ENCODE measurements at regions not wholly inside any gene's neighbourhood (a gene's known extent, or its start where the extent isn't known, plus 50 kb on each side); places are given as distances from the start of the nearest gene placed in this dataset.

DNA sequence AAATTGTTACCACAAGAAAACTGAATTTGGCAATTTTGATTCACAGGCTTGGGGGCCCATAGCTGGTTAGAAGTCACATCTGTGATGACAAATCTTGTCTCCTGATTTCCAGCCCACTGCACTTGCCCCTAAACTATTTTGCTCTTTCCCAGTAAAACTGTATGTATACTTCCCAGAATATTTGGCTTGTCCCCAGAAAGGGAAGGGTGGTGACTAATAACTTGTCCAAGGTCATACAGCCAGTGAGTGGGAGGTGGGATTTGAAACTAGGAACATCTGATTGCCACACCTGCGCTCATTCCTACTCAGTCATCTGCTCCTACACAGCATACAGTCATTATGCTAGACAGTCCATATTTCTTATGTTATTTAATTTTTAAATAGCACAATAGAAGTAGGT lies 304.5 kb downstream of the SDHAF3 start:
- CTCF ChIA-PET: no interaction called here
- Mint-ChIP-seq H3K4me3 (no peak overlapping the region), H3K36me3 (peaks cover 5% of the 10 kb centered on the region; the same call in 1 of the 2 replicates), H3K4me1 (no peaks in the 10 kb centered on the region), H3K9me3 (peaks cover 18% of the 10 kb centered on the region), H3K27me3 (ENCODE audit: low read depth) (no peaks in the 10 kb centered on the region; the same call in 1 of the 2 replicates), H3K27ac (no peak overlapping the region)
- TF ChIP-seq ZNF263 (CRISPR knock-in tag; IDR thresholded peaks at IDR 0.05; ENCODE audit: low read depth) (no peak), OVOL2 (CRISPR knock-in tag; IDR thresholded peaks at IDR 0.05; ENCODE audit: borderline replicate concordance) (no peak), SOX15 (CRISPR knock-in tag; IDR thresholded peaks at IDR 0.05) (no peak)
- TF ChIP-seq, protein P1, sequence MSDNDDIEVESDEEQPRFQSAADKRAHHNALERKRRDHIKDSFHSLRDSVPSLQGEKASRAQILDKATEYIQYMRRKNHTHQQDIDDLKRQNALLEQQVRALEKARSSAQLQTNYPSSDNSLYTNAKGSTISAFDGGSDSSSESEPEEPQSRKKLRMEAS (CRISPR knock-in tag; IDR thresholded peaks at IDR 0.05): no peak
- TF ChIP-seq, protein P2, sequence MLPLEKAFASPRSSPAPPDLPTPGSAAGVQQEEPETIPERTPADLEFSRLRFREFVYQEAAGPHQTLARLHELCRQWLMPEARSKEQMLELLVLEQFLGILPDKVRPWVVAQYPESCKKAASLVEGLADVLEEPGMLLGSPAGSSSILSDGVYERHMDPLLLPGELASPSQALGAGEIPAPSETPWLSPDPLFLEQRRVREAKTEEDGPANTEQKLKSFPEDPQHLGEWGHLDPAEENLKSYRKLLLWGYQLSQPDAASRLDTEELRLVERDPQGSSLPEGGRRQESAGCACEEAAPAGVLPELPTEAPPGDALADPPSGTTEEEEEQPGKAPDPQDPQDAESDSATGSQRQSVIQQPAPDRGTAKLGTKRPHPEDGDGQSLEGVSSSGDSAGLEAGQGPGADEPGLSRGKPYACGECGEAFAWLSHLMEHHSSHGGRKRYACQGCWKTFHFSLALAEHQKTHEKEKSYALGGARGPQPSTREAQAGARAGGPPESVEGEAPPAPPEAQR (CRISPR knock-in tag; IDR thresholded peaks at IDR 0.05): no peak
- TF ChIP-seq, protein P3, sequence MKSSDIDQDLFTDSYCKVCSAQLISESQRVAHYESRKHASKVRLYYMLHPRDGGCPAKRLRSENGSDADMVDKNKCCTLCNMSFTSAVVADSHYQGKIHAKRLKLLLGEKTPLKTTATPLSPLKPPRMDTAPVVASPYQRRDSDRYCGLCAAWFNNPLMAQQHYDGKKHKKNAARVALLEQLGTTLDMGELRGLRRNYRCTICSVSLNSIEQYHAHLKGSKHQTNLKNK (CRISPR knock-in tag; IDR thresholded peaks at IDR 0.05): no peak
- ATAC-seq: no peak
- no peak for DNase-seq (ENCODE audit: low spot score)
- POLR2A ChIA-PET: no interaction called here

DNA sequence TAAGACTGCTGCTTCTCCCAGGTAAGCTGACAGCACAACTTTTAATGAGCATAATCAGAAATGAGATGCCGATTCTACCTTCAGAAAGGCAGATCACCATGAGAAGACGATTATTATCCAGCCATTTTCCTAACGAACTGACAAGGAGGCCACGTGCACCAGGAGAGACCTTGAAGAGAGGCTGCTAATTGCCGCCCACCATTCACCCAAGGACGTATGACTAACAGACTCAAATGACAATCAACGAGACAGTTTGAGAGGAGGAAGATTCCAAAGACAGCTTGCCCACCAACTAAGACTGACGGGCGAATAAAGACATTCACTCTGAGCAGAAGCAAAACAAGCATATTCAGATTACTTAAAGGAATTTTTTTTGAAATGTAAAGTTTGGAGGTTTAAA lies 301.9 kb upstream of the TAC1 start:
- DNase-seq (ENCODE audit: low spot score) (no peak), ATAC-seq (no peak; the same call in 1 of the 2 replicates)
- H3K27ac Mint-ChIP-seq: peak overlapping the region; percentile 18; the same call in 1 of the 2 replicates
- H3K36me3 Mint-ChIP-seq: peaks cover 3% of the 10 kb centered on the region; the same call in 1 of the 2 replicates
- H3K27me3 Mint-ChIP-seq (ENCODE audit: low read depth): no peaks in the 10 kb centered on the region; the same call in 1 of the 2 replicates
- H3K4me1 Mint-ChIP-seq: peaks cover 9% of the 10 kb centered on the region
- ChIA-PET CTCF (no interaction called here), POLR2A (no interaction called here)
- TF ChIP-seq, protein P3 (CRISPR knock-in tag; IDR thresholded peaks at IDR 0.05): no peak
- TF ChIP-seq ESRRA (CRISPR knock-in tag; IDR thresholded peaks at IDR 0.05; ENCODE audit: borderline replicate concordance): no peak
- TF ChIP-seq ZNF263 (CRISPR knock-in tag; IDR thresholded peaks at IDR 0.05; ENCODE audit: low read depth): no peak
- TF ChIP-seq FOXK1 (CRISPR knock-in tag; IDR thresholded peaks at IDR 0.05): no peak
- TF ChIP-seq ELF4 (CRISPR knock-in tag; IDR thresholded peaks at IDR 0.05; ENCODE audit: low read depth): no peak
- no peak for TF ChIP-seq NR1H2 (CRISPR knock-in tag; IDR thresholded peaks at IDR 0.05)
- TF ChIP-seq, protein P4, sequence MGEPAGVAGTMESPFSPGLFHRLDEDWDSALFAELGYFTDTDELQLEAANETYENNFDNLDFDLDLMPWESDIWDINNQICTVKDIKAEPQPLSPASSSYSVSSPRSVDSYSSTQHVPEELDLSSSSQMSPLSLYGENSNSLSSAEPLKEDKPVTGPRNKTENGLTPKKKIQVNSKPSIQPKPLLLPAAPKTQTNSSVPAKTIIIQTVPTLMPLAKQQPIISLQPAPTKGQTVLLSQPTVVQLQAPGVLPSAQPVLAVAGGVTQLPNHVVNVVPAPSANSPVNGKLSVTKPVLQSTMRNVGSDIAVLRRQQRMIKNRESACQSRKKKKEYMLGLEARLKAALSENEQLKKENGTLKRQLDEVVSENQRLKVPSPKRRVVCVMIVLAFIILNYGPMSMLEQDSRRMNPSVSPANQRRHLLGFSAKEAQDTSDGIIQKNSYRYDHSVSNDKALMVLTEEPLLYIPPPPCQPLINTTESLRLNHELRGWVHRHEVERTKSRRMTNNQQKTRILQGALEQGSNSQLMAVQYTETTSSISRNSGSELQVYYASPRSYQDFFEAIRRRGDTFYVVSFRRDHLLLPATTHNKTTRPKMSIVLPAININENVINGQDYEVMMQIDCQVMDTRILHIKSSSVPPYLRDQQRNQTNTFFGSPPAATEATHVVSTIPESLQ (CRISPR knock-in tag; IDR thresholded peaks at IDR 0.05): no peak
- TF ChIP-seq ZNF671 (CRISPR knock-in tag; IDR thresholded peaks at IDR 0.05): no peak
- no peak for TF ChIP-seq SOX15 (CRISPR knock-in tag; IDR thresholded peaks at IDR 0.05)
- TF ChIP-seq, protein P5, sequence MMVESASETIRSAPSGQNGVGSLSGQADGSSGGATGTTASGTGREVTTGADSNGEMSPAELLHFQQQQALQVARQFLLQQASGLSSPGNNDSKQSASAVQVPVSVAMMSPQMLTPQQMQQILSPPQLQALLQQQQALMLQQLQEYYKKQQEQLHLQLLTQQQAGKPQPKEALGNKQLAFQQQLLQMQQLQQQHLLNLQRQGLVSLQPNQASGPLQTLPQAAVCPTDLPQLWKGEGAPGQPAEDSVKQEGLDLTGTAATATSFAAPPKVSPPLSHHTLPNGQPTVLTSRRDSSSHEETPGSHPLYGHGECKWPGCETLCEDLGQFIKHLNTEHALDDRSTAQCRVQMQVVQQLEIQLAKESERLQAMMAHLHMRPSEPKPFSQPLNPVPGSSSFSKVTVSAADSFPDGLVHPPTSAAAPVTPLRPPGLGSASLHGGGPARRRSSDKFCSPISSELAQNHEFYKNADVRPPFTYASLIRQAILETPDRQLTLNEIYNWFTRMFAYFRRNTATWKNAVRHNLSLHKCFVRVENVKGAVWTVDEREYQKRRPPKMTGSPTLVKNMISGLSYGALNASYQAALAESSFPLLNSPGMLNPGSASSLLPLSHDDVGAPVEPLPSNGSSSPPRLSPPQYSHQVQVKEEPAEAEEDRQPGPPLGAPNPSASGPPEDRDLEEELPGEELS (CRISPR knock-in tag; IDR thresholded peaks at IDR 0.05): no peak
- peaks cover 18% of the 10 kb centered on the region for H3K9me3 Mint-ChIP-seq
- no peak overlapping the region for H3K4me3 Mint-ChIP-seq

DNA sequence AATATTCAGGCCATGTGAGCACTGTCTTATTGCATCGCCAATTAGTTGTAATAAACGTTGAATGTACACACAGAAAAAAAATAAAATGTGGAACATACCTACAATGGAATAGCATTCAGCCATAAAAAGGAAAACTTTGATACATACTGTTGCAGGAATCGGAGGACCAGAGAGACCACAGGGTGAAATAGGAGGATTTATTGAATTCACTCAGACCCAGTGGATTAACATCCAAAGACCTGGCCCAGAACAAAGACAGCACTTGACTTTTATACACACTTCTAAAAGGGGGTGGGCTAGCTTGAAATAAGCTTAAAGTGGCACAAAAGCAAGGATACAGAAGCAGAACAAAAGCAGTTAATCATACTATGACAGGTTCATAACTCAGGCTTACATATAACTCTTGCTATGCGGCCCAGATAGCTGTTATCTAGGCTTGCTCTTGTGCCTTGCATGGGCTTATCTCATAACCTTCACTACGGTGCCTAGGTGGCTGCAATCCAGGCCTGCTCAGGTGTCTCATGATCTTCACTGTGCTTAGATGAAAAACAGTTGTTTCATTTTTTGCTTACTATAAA lies 292.2 kb upstream of the TAC1 start:
- no peaks in the 10 kb centered on the region for H3K4me1 Mint-ChIP-seq
- peaks cover 35% of the 10 kb centered on the region for H3K36me3 Mint-ChIP-seq
- CTCF ChIA-PET: no interaction called here
- peaks cover 5% of the 10 kb centered on the region for H3K27me3 Mint-ChIP-seq (ENCODE audit: low read depth)
- no peak overlapping the region for H3K4me3 Mint-ChIP-seq
- no peak for DNase-seq (ENCODE audit: low spot score)
- POLR2A ChIA-PET: no interaction called here
- H3K27ac Mint-ChIP-seq: no peak overlapping the region
- ATAC-seq: no peak
- peaks cover 59% of the 10 kb centered on the region for H3K9me3 Mint-ChIP-seq
- TF ChIP-seq TEAD4 (CRISPR knock-in tag; IDR thresholded peaks at IDR 0.05): no peak
- TF ChIP-seq, protein P6, sequence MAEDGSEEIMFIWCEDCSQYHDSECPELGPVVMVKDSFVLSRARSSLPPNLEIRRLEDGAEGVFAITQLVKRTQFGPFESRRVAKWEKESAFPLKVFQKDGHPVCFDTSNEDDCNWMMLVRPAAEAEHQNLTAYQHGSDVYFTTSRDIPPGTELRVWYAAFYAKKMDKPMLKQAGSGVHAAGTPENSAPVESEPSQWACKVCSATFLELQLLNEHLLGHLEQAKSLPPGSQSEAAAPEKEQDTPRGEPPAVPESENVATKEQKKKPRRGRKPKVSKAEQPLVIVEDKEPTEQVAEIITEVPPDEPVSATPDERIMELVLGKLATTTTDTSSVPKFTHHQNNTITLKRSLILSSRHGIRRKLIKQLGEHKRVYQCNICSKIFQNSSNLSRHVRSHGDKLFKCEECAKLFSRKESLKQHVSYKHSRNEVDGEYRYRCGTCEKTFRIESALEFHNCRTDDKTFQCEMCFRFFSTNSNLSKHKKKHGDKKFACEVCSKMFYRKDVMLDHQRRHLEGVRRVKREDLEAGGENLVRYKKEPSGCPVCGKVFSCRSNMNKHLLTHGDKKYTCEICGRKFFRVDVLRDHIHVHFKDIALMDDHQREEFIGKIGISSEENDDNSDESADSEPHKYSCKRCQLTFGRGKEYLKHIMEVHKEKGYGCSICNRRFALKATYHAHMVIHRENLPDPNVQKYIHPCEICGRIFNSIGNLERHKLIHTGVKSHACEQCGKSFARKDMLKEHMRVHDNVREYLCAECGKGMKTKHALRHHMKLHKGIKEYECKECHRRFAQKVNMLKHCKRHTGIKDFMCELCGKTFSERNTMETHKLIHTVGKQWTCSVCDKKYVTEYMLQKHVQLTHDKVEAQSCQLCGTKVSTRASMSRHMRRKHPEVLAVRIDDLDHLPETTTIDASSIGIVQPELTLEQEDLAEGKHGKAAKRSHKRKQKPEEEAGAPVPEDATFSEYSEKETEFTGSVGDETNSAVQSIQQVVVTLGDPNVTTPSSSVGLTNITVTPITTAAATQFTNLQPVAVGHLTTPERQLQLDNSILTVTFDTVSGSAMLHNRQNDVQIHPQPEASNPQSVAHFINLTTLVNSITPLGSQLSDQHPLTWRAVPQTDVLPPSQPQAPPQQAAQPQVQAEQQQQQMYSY (CRISPR knock-in tag; IDR thresholded peaks at IDR 0.05): no peak
- TF ChIP-seq, protein P7, sequence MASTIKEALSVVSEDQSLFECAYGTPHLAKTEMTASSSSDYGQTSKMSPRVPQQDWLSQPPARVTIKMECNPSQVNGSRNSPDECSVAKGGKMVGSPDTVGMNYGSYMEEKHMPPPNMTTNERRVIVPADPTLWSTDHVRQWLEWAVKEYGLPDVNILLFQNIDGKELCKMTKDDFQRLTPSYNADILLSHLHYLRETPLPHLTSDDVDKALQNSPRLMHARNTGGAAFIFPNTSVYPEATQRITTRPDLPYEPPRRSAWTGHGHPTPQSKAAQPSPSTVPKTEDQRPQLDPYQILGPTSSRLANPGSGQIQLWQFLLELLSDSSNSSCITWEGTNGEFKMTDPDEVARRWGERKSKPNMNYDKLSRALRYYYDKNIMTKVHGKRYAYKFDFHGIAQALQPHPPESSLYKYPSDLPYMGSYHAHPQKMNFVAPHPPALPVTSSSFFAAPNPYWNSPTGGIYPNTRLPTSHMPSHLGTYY (CRISPR knock-in tag; IDR thresholded peaks at IDR 0.05): no peak
- TF ChIP-seq, protein P8, sequence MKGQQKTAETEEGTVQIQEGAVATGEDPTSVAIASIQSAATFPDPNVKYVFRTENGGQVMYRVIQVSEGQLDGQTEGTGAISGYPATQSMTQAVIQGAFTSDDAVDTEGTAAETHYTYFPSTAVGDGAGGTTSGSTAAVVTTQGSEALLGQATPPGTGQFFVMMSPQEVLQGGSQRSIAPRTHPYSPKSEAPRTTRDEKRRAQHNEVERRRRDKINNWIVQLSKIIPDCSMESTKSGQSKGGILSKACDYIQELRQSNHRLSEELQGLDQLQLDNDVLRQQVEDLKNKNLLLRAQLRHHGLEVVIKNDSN (CRISPR knock-in tag; IDR thresholded peaks at IDR 0.05): no peak
- TF ChIP-seq GRHL2 (CRISPR knock-in tag; IDR thresholded peaks at IDR 0.05; ENCODE audit: insufficient replicate concordance, severe bottlenecking): no peak

Data from WTC11 (cell line).